ENCODE measurements at regions not wholly inside any gene's neighbourhood (a gene's known extent, or its start where the extent isn't known, plus 50 kb on each side); places are given as distances from the start of the nearest gene placed in this dataset.

GRCh38 chr22:22835771-22836291 is 51.8 kb upstream of the IGLL5 start:
- no peak for DNase-seq (ENCODE audit: low read depth, low spot score)
- no peak overlapping the region for H3K27ac ChIP-seq

- DNase-seq (ENCODE audit: low read depth, low spot score) = no peak
- H3K27ac ChIP-seq = no peak overlapping the region
These were observed 51.0 kb upstream of the IGLL5 start for GRCh38 chr22:22836635-22837034.

Data from epithelial cell of prostate (primary cell).